ENCODE measurements at regions not wholly inside any gene's neighbourhood (a gene's known extent, or its start where the extent isn't known, plus 50 kb on each side); places are given as distances from the start of the nearest gene placed in this dataset.

- Histone ChIP-seq H3K27ac (no peak overlapping the region), H3K4me3 (no peak overlapping the region), H3K4me1 (no peaks in the 10 kb centered on the region), H3K36me3 (no peaks in the 10 kb centered on the region), H3K9me3 (no peaks in the 10 kb centered on the region), H3K27me3 (no peaks in the 10 kb centered on the region)
- ATAC-seq = no peak
- TF ChIP-seq CTCF (IDR thresholded peaks at IDR 0.05 in 4 of 5, conservative IDR thresholded peaks at IDR 0.05 in 1 of 5) = no peak
- TF ChIP-seq POLR2A (IDR thresholded peaks at IDR 0.05) = no peak
- in situ Hi-C loops (cut with MboI; ENCODE audit: low sequenced_read_pairs in 4 of 4) (no loop called here), intact Hi-C loops (cut with DNase I; ENCODE audit: low total_unique reads) (no loop called here)
- DNase-seq = no peak
These were observed 289.7 kb downstream of the HTR1B start for GRCh38 chr6:77173472-77174074.

GRCh38 chr6:77172578-77172977 lies 290.7 kb downstream of the HTR1B start:
- TF ChIP-seq POLR2A (IDR thresholded peaks at IDR 0.05) = no peak
- TF ChIP-seq CTCF (IDR thresholded peaks at IDR 0.05 in 4 of 5, conservative IDR thresholded peaks at IDR 0.05 in 1 of 5) = no peak
- in situ Hi-C loops (cut with MboI; ENCODE audit: low sequenced_read_pairs in 4 of 4) = no loop called here
- H3K4me1 ChIP-seq = no peaks in the 10 kb centered on the region
- no peak for ATAC-seq
- no peaks in the 10 kb centered on the region for H3K36me3 ChIP-seq
- no peaks in the 10 kb centered on the region for H3K27me3 ChIP-seq
- H3K9me3 ChIP-seq = no peaks in the 10 kb centered on the region
- no peak for DNase-seq
- no peak overlapping the region for H3K4me3 ChIP-seq
- intact Hi-C loops (cut with DNase I; ENCODE audit: low total_unique reads) = no loop called here
- no peak overlapping the region for H3K27ac ChIP-seq

- DNase-seq (no peak), ATAC-seq (no peak)
- no peaks in the 10 kb centered on the region for H3K36me3 ChIP-seq
- H3K4me3 ChIP-seq = no peak overlapping the region
- H3K27me3 ChIP-seq = no peaks in the 10 kb centered on the region
- no peaks in the 10 kb centered on the region for H3K9me3 ChIP-seq
- no peak overlapping the region for H3K27ac ChIP-seq
- in situ Hi-C loops (cut with MboI; ENCODE audit: low sequenced_read_pairs in 4 of 4) (no loop called here), intact Hi-C loops (cut with DNase I; ENCODE audit: low total_unique reads) (no loop called here)
- TF ChIP-seq POLR2A (IDR thresholded peaks at IDR 0.05) (no peak), CTCF (IDR thresholded peaks at IDR 0.05 in 4 of 5, conservative IDR thresholded peaks at IDR 0.05 in 1 of 5) (no peak)
- no peaks in the 10 kb centered on the region for H3K4me1 ChIP-seq
These were observed 303.6 kb downstream of the HTR1B start for GRCh38 chr6:77159730-77160129.

GRCh38 chr6:77151241-77151640 lies 312.1 kb downstream of the HTR1B start:
- in situ Hi-C loops (cut with MboI; ENCODE audit: low sequenced_read_pairs in 4 of 4) = no loop called here
- H3K9me3 ChIP-seq = no peaks in the 10 kb centered on the region
- H3K36me3 ChIP-seq = no peaks in the 10 kb centered on the region
- no peak overlapping the region for H3K4me3 ChIP-seq
- TF ChIP-seq POLR2A (IDR thresholded peaks at IDR 0.05) = no peak
- TF ChIP-seq CTCF (IDR thresholded peaks at IDR 0.05 in 4 of 5, conservative IDR thresholded peaks at IDR 0.05 in 1 of 5) = no peak
- no peaks in the 10 kb centered on the region for H3K4me1 ChIP-seq
- intact Hi-C loops (cut with DNase I; ENCODE audit: low total_unique reads) = no loop called here
- H3K27ac ChIP-seq = no peak overlapping the region
- H3K27me3 ChIP-seq = no peaks in the 10 kb centered on the region
- DNase-seq (no peak), ATAC-seq (no peak)

GRCh38 chr6:77150736-77151135 lies 312.6 kb downstream of the HTR1B start:
- intact Hi-C loops (cut with DNase I; ENCODE audit: low total_unique reads) (no loop called here), in situ Hi-C loops (cut with MboI; ENCODE audit: low sequenced_read_pairs in 4 of 4) (no loop called here)
- DNase-seq = no peak

More at GRCh38 chr6:77150736-77151135, 312.6 kb downstream of the HTR1B start:
- H3K9me3 ChIP-seq = no peaks in the 10 kb centered on the region
- TF ChIP-seq CTCF (IDR thresholded peaks at IDR 0.05 in 4 of 5, conservative IDR thresholded peaks at IDR 0.05 in 1 of 5) (no peak), POLR2A (IDR thresholded peaks at IDR 0.05) (no peak)
- H3K27me3 ChIP-seq = no peaks in the 10 kb centered on the region
- no peaks in the 10 kb centered on the region for H3K36me3 ChIP-seq
- no peak overlapping the region for H3K27ac ChIP-seq
- no peak for ATAC-seq
- no peak overlapping the region for H3K4me3 ChIP-seq
- H3K4me1 ChIP-seq = no peaks in the 10 kb centered on the region

Measured in gastrocnemius medialis (tissue), 4 donors.